ENCODE measurements at regions not wholly inside any gene's neighbourhood (a gene's known extent, or its start where the extent isn't known, plus 50 kb on each side); places are given as distances from the start of the nearest gene placed in this dataset.

- no peaks in the 10 kb centered on the region for H3K36me3 ChIP-seq (ENCODE audit: control insufficient read depth, insufficient read depth, low read length)
- H3K4me3 ChIP-seq (ENCODE audit: low read depth, low read length) = no peak overlapping the region
- no peaks in the 10 kb centered on the region for H3K4me1 ChIP-seq (ENCODE audit: control insufficient read depth, insufficient read depth, low read length)
- no peaks in the 10 kb centered on the region for H3K9me3 ChIP-seq (ENCODE audit: control insufficient read depth, insufficient read depth, low read depth, low read length)
- no peak overlapping the region for H3K9ac ChIP-seq (ENCODE audit: low read length)
- H3K27me3 ChIP-seq (ENCODE audit: control insufficient read depth, insufficient read depth, low read length) = no peaks in the 10 kb centered on the region
- H3K27ac ChIP-seq (ENCODE audit: low read depth, low read length) = no peak overlapping the region
These were observed 355.4 kb upstream of the FAR2 start for GRCh38 chr12:28793581-28794151.

GRCh38 chr12:28794211-28794610 lies 354.9 kb upstream of the FAR2 start:
- H3K9me3 ChIP-seq (ENCODE audit: control insufficient read depth, insufficient read depth, low read depth, low read length) = no peaks in the 10 kb centered on the region
- no peaks in the 10 kb centered on the region for H3K4me1 ChIP-seq (ENCODE audit: control insufficient read depth, insufficient read depth, low read length)
- H3K4me3 ChIP-seq (ENCODE audit: low read depth, low read length) = no peak overlapping the region
- H3K27me3 ChIP-seq (ENCODE audit: control insufficient read depth, insufficient read depth, low read length) = no peaks in the 10 kb centered on the region
- H3K36me3 ChIP-seq (ENCODE audit: control insufficient read depth, insufficient read depth, low read length) = no peaks in the 10 kb centered on the region
- H3K9ac ChIP-seq (ENCODE audit: low read length) = no peak overlapping the region
- H3K27ac ChIP-seq (ENCODE audit: low read depth, low read length) = no peak overlapping the region

GRCh38 chr12:28794786-28795185 lies 354.3 kb upstream of the FAR2 start:
- Histone ChIP-seq H3K4me3 (ENCODE audit: low read depth, low read length) (no peak overlapping the region), H3K27ac (ENCODE audit: low read depth, low read length) (no peak overlapping the region)

GRCh38 chr12:28795311-28795710 lies 353.8 kb upstream of the FAR2 start:
- H3K4me1 ChIP-seq (ENCODE audit: control insufficient read depth, insufficient read depth, low read length) = no peaks in the 10 kb centered on the region
- H3K9me3 ChIP-seq (ENCODE audit: control insufficient read depth, insufficient read depth, low read depth, low read length) = no peaks in the 10 kb centered on the region
- no peak overlapping the region for H3K4me3 ChIP-seq (ENCODE audit: low read depth, low read length)
- no peaks in the 10 kb centered on the region for H3K36me3 ChIP-seq (ENCODE audit: control insufficient read depth, insufficient read depth, low read length)
- no peak overlapping the region for H3K27ac ChIP-seq (ENCODE audit: low read depth, low read length)
- H3K9ac ChIP-seq (ENCODE audit: low read length) = no peak overlapping the region
- H3K27me3 ChIP-seq (ENCODE audit: control insufficient read depth, insufficient read depth, low read length) = no peaks in the 10 kb centered on the region

More at GRCh38 chr12:28794786-28795185, 354.3 kb upstream of the FAR2 start:
- Histone ChIP-seq H3K9me3 (ENCODE audit: control insufficient read depth, insufficient read depth, low read depth, low read length) (no peaks in the 10 kb centered on the region), H3K36me3 (ENCODE audit: control insufficient read depth, insufficient read depth, low read length) (no peaks in the 10 kb centered on the region), H3K27me3 (ENCODE audit: control insufficient read depth, insufficient read depth, low read length) (no peaks in the 10 kb centered on the region), H3K9ac (ENCODE audit: low read length) (no peak overlapping the region), H3K4me1 (ENCODE audit: control insufficient read depth, insufficient read depth, low read length) (no peaks in the 10 kb centered on the region)

GRCh38 chr12:28799348-28799747 lies 349.7 kb upstream of the FAR2 start:
- Histone ChIP-seq H3K27ac (ENCODE audit: low read depth, low read length) (no peak overlapping the region), H3K9ac (ENCODE audit: low read length) (no peak overlapping the region), H3K36me3 (ENCODE audit: control insufficient read depth, insufficient read depth, low read length) (no peaks in the 10 kb centered on the region)

GRCh38 chr12:28800129-28800528 lies 348.9 kb upstream of the FAR2 start:
- Histone ChIP-seq H3K27ac (ENCODE audit: low read depth, low read length) (no peak overlapping the region), H3K36me3 (ENCODE audit: control insufficient read depth, insufficient read depth, low read length) (no peaks in the 10 kb centered on the region), H3K9ac (ENCODE audit: low read length) (no peak overlapping the region), H3K27me3 (ENCODE audit: control insufficient read depth, insufficient read depth, low read length) (no peaks in the 10 kb centered on the region), H3K4me1 (ENCODE audit: control insufficient read depth, insufficient read depth, low read length) (no peaks in the 10 kb centered on the region), H3K4me3 (ENCODE audit: low read depth, low read length) (no peak overlapping the region), H3K9me3 (ENCODE audit: control insufficient read depth, insufficient read depth, low read depth, low read length) (no peaks in the 10 kb centered on the region)

More at GRCh38 chr12:28799348-28799747, 349.7 kb upstream of the FAR2 start:
- Histone ChIP-seq H3K4me3 (ENCODE audit: low read depth, low read length) (no peak overlapping the region), H3K9me3 (ENCODE audit: control insufficient read depth, insufficient read depth, low read depth, low read length) (no peaks in the 10 kb centered on the region), H3K4me1 (ENCODE audit: control insufficient read depth, insufficient read depth, low read length) (no peaks in the 10 kb centered on the region), H3K27me3 (ENCODE audit: control insufficient read depth, insufficient read depth, low read length) (no peaks in the 10 kb centered on the region)

GRCh38 chr12:28802706-28803438 lies 346.2 kb upstream of the FAR2 start:
- Histone ChIP-seq H3K9ac (ENCODE audit: low read length) (no peak overlapping the region), H3K4me3 (ENCODE audit: low read depth, low read length) (no peak overlapping the region), H3K36me3 (ENCODE audit: control insufficient read depth, insufficient read depth, low read length) (no peaks in the 10 kb centered on the region), H3K27ac (ENCODE audit: low read depth, low read length) (no peak overlapping the region), H3K9me3 (ENCODE audit: control insufficient read depth, insufficient read depth, low read depth, low read length) (no peaks in the 10 kb centered on the region; the same call in 1 of the 2 replicates), H3K27me3 (ENCODE audit: control insufficient read depth, insufficient read depth, low read length) (no peaks in the 10 kb centered on the region), H3K4me1 (ENCODE audit: control insufficient read depth, insufficient read depth, low read length) (no peaks in the 10 kb centered on the region)

- H3K9me3 ChIP-seq (ENCODE audit: control insufficient read depth, insufficient read depth, low read depth, low read length) = peaks cover 27% of the 10 kb centered on the region
- no peak overlapping the region for H3K9ac ChIP-seq (ENCODE audit: low read length)
- H3K36me3 ChIP-seq (ENCODE audit: control insufficient read depth, insufficient read depth, low read length) = no peaks in the 10 kb centered on the region
- no peak overlapping the region for H3K4me3 ChIP-seq (ENCODE audit: low read depth, low read length)
- H3K27ac ChIP-seq (ENCODE audit: low read depth, low read length) = no peak overlapping the region
- no peaks in the 10 kb centered on the region for H3K4me1 ChIP-seq (ENCODE audit: control insufficient read depth, insufficient read depth, low read length)
- no peaks in the 10 kb centered on the region for H3K27me3 ChIP-seq (ENCODE audit: control insufficient read depth, insufficient read depth, low read length)
These were observed 341.5 kb upstream of the FAR2 start for GRCh38 chr12:28807535-28807934.

GRCh38 chr12:28811457-28811856 lies 337.6 kb upstream of the FAR2 start:
- peaks cover 27% of the 10 kb centered on the region for H3K9me3 ChIP-seq (ENCODE audit: control insufficient read depth, insufficient read depth, low read depth, low read length)
- no peaks in the 10 kb centered on the region for H3K27me3 ChIP-seq (ENCODE audit: control insufficient read depth, insufficient read depth, low read length)
- no peaks in the 10 kb centered on the region for H3K36me3 ChIP-seq (ENCODE audit: control insufficient read depth, insufficient read depth, low read length)
- no peak overlapping the region for H3K9ac ChIP-seq (ENCODE audit: low read length)
- no peak overlapping the region for H3K4me3 ChIP-seq (ENCODE audit: low read depth, low read length)
- 0 out of 2 replicates have a peak, but pooled peaks cover 3% of the 10 kb centered on the region for H3K4me1 ChIP-seq (ENCODE audit: control insufficient read depth, insufficient read depth, low read length)
- no peak overlapping the region for H3K27ac ChIP-seq (ENCODE audit: low read depth, low read length)

- Histone ChIP-seq H3K36me3 (ENCODE audit: control insufficient read depth, insufficient read depth, low read length) (no peaks in the 10 kb centered on the region), H3K9ac (ENCODE audit: low read length) (no peak overlapping the region), H3K9me3 (ENCODE audit: control insufficient read depth, insufficient read depth, low read depth, low read length) (peaks cover 17% of the 10 kb centered on the region), H3K4me3 (ENCODE audit: low read depth, low read length) (no peak overlapping the region), H3K4me1 (ENCODE audit: control insufficient read depth, insufficient read depth, low read length) (0 out of 2 replicates have a peak, but pooled peaks cover 3% of the 10 kb centered on the region), H3K27me3 (ENCODE audit: control insufficient read depth, insufficient read depth, low read length) (no peaks in the 10 kb centered on the region), H3K27ac (ENCODE audit: low read depth, low read length) (no peak overlapping the region)
These were observed 334.8 kb upstream of the FAR2 start for GRCh38 chr12:28814246-28814645.

GRCh38 chr12:28817524-28817923 lies 331.6 kb upstream of the FAR2 start:
- H3K4me1 ChIP-seq (ENCODE audit: control insufficient read depth, insufficient read depth, low read length) = 0 out of 2 replicates have a peak, but pooled peaks cover 3% of the 10 kb centered on the region
- H3K27me3 ChIP-seq (ENCODE audit: control insufficient read depth, insufficient read depth, low read length) = no peaks in the 10 kb centered on the region
- H3K27ac ChIP-seq (ENCODE audit: low read depth, low read length) = no peak overlapping the region
- no peak overlapping the region for H3K4me3 ChIP-seq (ENCODE audit: low read depth, low read length)
- H3K36me3 ChIP-seq (ENCODE audit: control insufficient read depth, insufficient read depth, low read length) = no peaks in the 10 kb centered on the region
- no peaks in the 10 kb centered on the region for H3K9me3 ChIP-seq (ENCODE audit: control insufficient read depth, insufficient read depth, low read depth, low read length)
- no peak overlapping the region for H3K9ac ChIP-seq (ENCODE audit: low read length)
